Fibroblast of upper back skin (primary cell): ENCODE measurements at regions not wholly inside any gene's neighbourhood (a gene's known extent, or its start where the extent isn't known, plus 50 kb on each side); places are given as distances from the start of the nearest gene placed in this dataset.

Source experiments
- DNase-seq: peaks from one replicate; pipeline ENCODE4 v3.0.0-alpha.2; 2013

DNA sequence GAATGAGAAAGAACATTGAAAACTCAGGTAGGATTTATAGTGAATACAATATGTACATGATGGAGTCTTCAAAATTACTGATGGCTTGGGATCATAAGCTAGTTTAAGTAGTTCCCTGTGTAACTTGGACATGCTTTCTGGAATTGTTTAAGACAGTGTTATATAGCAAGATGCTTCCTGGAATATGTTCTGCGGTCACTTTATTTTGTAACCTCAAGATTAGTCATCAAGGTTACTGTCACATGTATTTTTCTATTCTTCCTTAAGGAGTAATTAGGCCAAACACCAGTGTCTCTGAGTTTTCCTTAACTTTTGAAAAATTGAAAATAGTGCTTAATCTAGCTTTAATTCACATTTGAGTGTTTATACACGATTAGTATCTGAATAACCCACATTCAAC, 760.3 kb upstream of the ARRDC4 start:
- DNase-seq, result no peak

- DNase-seq, result no peak
These were observed 750.2 kb upstream of the ARRDC4 start for GRCh38 chr15:97210277-97210676.

- DNase-seq, result no peak
These were observed 744.9 kb upstream of the ARRDC4 start for GRCh38 chr15:97215629-97216028.

DNA sequence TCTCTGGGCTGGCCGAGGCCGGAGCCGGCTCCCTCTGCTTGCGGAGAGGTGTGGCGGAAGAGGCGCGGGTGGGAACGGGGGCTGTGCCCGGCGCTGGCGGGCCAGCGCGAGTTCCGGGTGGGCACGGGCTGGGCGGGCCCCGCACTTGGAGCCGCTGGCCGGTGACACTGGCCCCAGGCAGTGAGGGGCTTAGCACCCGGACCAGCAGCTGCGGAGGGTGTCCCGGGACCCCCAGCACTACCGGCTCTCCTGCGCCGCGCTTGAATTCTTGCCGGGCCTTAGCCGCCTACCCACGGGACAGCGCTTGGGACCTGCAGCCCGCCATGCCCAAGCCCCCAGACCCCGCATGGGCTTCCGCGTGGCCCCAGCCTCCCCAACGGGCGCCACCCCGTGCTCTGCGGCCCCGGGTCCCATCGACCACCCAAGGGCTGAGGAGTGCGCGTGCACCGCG, 736.3 kb upstream of the ARRDC4 start:
- DNase-seq, result no peak

- peak; percentile 35 for DNase-seq
These were observed 725.5 kb upstream of the ARRDC4 start for GRCh38 chr15:97234851-97235610.

GRCh38 chr15:97235611-97235985, 724.9 kb upstream of the ARRDC4 start:
- no peak for DNase-seq

DNA sequence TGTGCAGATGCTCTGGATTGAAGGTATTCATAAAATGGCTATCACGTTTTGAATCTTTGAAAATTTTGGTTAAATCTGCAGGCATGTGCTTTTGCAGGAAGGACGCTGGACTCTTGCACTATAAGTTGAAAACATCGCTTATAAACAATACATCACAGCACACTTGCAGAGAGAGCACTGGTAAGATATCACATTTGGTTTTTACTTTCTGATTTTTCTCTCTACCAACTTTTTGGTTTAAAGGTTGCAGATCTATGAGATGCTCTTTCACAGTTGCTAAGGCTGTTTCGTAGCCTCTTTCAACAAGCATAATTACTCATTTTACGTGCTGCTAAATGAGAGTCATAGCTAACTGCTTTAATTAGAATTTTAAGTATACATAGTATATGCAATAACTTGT, 724.4 kb upstream of the ARRDC4 start:
- DNase-seq, result no peak

- no peak for DNase-seq
These were observed 723.3 kb upstream of the ARRDC4 start for GRCh38 chr15:97237160-97237559.

GRCh38 chr15:97248376-97248775, 712.1 kb upstream of the ARRDC4 start:
- no peak for DNase-seq

DNA sequence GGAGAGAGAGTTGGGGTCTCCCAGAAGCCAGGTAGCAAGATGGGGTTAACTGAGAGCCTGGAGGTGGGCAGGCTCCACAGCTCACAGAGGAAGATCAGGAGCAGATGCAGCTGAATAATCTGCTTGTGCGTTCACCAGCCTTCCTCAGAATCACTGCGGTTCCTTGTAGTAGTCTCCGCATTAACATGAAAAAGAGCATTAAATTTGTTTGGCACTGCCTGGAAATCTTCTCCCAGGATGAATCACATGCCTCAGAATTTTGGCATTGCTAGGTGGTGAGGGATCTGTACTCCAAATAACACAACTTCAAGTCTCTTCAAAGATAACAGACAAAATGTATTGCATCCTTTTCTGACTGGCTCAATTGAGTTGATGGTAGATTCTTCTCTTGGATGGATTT, 700.6 kb upstream of the ARRDC4 start:
- no peak for DNase-seq

GRCh38 chr15:97301166-97301565, 659.3 kb upstream of the ARRDC4 start:
- DNase-seq, result no peak

DNA sequence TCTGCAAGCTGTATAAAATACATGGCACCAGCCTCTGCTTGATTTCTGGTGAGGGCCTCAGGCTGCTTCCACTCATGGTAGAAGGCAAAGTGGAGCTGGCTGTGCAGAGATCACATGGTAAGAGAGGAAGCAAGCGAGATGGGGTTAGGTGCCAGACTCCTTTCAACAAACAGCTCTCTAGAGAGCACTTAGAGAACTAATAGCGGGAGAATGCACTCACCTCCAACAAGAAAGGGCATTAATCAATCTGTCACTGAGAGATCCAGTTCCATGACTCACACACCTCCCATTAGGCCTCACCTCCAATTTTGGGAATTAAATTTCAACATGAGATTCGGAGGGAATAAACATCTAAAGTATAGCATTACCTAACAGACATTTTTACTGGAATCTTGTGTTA, 644.1 kb upstream of the ARRDC4 start:
- no peak for DNase-seq

GRCh38 chr15:97317163-97317562, 643.3 kb upstream of the ARRDC4 start:
- no peak for DNase-seq

- DNase-seq, result no peak
These were observed 641.2 kb upstream of the ARRDC4 start for GRCh38 chr15:97319291-97319690.

GRCh38 chr15:97346221-97346620, 614.3 kb upstream of the ARRDC4 start:
- no peak for DNase-seq

DNA sequence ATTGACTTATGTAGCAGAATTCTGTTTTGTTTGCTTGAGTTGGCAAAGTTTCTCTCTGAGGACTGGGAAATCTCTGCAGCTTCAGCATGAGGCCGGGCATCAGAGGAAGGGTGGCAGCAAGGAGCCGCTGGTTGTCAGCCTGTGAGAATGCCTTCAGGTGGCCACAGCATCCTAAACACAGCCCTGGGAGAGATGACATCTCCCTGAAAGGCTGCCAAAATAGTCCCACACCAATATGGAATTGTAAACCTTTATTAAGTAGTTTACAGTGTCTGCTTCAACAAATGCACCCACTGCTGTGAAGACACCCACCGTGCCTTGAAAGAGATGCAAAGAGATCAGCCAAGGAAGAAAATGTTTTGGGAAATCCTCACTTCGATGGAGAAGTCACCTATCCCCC, 609.7 kb upstream of the ARRDC4 start:
- no peak for DNase-seq

DNA sequence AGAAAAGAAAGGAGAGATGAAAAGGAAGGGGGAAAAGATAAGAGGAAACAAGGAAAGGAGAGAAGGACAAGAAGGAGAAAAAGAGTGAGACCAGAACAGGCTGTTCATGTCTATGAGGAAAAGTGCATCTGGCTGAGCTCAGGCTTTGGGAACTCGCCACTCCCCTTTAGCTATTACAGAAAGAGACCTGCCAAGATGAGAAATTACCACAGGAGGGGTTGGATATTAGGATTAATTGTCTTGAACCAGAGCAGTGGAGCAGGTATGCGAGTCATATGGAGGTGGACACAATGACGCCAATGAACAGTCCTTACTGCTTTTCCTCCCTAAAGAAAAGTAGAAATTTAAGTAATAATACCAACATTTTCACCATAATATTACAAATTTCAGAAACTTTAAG, 577.0 kb upstream of the ARRDC4 start:
- no peak for DNase-seq

DNA sequence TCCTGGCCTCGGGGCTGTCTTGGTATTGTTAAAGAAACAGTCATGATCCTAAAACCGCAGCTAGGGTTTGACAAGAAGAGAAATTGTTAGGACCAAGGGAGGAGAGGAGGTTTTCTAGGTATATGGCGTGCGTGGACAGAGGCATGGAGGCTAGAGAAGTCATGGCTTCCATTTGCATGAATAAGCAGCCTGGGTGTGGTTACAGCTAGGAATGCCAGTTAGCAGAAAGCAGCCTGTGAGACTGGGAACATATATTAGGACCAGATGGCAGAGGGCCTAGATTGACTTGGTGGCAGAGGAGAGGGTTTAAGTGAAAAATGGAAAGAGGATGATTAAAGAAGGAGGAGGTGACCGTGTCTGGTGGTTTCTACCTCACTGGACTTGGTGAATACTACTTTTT, 573.6 kb upstream of the ARRDC4 start:
- DNase-seq, result no peak

DNA sequence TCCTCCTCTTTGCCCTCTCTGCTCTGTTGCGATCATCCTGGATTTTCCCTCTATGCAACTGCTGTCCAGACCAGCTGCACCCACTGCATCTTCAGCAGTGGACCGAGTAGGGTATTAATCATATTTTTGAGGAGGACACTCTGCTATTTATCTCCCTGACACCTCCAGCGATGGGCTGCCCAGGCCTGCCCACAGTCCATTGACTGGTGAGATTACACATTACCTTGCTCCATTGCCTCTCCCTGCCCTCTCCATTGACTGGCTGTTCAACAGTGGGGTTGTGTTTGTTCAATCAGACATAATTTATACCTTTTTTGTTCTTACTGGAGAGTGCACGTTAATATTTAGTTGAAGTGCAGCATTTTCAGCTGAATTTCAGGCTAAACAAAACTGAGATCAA, 559.3 kb upstream of the ARRDC4 start:
- no peak for DNase-seq

DNA sequence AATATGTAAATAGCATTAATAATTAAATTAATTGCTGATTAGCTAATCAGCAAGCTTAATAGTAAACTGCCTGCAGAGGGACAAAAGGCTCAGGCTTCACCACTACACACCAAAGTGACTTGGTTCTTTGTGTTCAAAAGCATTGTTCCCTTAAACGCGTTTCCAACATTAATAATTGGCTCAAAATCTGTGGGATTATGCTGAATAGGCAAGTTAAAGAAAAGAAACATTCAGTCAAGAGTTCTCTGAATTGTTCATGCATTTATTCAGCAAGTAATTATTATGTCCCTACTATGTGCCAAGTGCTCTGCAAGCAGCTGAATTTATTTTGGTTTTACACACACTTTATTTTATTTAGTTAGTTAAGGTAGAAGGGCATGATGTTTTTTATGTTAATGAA, 558.5 kb upstream of the ARRDC4 start:
- DNase-seq, result no peak

GRCh38 chr15:97406841-97407240, 553.7 kb upstream of the ARRDC4 start:
- DNase-seq, result no peak

DNA sequence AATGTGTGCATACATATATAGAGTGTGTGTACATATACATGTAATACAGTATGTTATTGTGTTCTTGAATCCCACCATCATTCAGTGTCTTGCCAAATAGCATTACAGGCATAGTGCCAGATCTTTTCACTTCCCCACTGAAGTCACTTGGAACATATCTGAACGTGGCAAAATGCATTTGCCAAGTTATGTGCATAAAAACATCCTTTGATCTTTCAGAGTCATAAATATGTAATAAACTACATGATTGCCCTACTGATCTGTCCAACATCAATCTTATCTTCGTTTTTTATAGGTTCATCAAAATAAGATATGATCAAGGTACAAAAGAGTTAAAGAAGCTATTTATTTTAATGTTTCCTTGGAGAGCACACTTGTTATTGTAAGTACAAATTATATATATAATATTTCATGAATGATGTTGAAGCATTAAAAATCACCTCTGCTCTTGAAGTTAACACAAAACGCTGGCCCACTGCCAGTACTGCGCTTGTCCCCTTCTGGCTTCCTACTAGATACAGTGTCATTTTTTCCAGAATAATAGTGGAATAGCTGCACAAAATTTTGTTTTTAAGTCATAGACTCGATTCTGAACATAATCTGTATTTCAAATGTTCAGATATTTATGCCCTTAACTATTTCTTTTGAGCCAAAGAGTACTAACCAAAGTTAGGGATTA, 549.5 kb upstream of the ARRDC4 start:
- DNase-seq, result no peak

- DNase-seq, result no peak
These were observed 540.4 kb upstream of the ARRDC4 start for GRCh38 chr15:97420130-97420529.

DNA sequence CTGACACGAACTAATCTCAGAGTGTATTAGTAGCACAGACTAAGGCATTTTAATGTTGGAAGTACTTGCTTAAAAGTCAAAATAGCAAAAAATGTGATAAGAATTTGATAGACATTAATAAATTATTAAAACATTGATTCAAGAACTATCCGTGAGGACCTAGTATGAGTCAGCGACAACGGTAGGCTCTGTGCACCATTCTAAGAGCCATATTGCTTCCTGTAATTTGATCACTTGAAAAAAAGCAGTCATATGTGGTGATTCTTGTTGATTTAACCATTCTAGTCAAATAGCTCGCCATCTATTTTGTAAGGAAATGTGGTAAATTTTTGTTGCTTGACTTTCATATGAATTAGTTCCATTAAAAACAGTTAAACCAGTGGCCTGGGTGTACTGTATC, 534.9 kb upstream of the ARRDC4 start:
- no peak for DNase-seq

DNA sequence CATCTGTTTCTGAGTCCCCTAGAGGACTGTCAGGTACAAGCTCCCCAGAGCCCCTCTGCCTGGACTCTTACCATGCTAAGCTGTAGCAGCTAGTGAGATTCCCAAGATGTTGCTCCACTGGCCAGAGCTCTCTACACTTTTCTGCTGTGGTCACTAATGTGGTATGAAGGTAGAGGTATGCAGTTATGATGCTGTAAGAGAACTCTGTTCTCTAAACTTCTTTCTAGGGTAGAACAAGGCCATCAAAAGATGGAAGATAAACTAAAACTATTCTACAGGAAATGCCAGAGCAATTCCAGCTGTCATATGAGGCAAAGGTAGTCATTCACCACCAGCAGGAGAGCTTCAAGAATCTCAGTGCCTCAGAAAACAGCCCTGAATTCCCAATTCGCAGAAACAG, 517.4 kb upstream of the ARRDC4 start:
- DNase-seq, result no peak
